ENCODE measurements at regions not wholly inside any gene's neighbourhood (a gene's known extent, or its start where the extent isn't known, plus 50 kb on each side); places are given as distances from the start of the nearest gene placed in this dataset.
"Not testable (repeated sequence)": the region's sequence is repeated elsewhere in the genome, so short reads cannot be mapped to it uniquely, and the experiment has no call there.

DNA sequence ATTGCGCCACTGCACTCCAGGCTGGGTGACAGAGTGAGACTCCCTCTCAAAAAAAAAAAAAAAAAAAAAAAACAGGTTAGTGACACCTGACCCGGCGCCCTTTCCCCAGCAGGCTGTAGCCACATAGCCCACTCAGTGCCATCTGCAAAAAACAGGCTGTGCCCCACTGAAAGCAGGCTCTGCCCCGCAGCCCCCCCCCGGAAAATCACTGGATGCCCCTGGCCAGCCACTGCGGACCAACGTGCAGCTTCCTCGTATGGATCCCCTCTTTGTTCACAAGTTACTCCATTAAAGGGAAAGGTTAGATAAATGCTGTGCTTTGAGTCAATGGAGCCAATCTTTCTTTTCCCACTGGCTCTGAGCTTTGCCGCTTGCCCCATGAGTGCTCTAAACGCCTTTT is 660.3 kb downstream of the TBC1D22A start:
- DNase-seq, result no peak

DNA sequence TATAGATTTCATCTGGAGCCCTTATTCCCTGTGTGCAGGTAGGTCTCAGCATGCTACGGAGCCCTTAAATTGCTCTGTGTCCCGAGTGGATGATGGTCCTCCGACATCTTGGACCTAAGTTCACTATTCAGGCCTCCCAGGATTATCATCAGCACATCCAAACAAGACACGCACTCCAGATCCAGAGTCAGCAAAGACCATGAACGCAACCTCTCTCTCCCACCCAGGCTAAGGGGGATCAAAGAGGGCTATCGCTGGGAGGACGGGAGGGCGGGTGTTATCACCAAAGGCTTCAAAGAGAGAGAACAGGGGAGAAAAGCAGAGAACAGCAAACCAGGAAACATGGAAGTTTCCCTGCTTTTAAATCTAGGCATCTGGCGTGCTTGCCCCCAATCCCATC is 659.4 kb downstream of the TBC1D22A start:
- no peak for DNase-seq

DNA sequence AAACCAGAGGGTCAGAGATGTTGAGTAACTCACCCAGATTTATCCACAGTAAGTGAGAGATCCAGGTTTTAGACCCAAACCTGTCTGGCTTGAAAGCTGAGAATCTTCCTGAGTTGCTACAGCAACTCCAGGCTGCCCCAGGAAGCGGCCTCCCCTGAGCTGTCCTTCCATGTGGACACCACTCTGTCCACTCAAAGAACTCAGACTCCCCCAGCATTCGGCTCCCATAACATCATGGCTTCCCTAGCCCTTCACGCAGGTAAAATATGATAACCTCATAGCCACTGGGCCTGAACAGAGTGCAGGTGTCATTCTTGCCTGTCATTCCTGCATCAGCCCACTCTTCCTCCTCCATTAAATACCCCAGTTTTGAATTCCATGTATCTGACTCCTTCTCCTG is 657.8 kb downstream of the TBC1D22A start:
- DNase-seq, result no peak

DNA sequence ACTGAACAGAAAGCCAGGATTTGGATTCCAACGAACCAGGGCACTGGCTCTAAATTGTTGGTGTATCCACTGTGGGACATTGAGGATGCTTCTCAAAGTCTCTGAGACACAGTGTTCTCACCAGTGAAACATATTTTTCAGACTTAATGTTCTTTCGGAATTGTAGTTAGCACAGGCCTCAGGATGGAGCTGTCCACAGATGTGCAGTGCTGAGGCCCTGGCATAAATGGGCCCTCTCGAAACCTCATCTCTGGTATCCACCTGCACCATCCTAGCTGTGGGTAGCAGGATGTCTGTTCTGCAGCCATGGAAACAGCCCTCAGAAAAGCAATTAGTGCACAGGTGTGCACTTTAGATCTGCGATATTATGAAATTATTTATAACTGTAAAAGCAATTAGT is 656.8 kb downstream of the TBC1D22A start:
- no peak for DNase-seq

DNA sequence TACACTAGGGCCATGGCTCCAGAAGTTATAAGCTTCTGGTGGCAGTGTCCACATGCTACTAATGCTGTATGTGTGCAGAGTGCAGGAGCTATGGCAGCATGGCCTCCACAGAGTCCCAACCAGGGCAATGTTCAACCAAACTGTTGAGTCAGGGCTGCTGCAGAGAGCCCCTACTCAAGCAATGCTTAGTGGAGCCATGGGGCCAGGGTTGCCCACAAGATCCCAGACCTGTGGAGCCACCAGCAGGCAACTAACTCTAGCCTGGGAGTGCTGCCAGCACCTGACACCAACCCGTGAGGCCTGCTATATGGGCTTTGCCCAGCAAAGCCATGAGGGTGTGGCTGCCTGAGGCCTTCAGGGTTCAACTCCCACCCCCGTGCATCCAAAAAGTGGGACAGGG is 655.2 kb downstream of the TBC1D22A start:
- DNase-seq, result no peak

DNA sequence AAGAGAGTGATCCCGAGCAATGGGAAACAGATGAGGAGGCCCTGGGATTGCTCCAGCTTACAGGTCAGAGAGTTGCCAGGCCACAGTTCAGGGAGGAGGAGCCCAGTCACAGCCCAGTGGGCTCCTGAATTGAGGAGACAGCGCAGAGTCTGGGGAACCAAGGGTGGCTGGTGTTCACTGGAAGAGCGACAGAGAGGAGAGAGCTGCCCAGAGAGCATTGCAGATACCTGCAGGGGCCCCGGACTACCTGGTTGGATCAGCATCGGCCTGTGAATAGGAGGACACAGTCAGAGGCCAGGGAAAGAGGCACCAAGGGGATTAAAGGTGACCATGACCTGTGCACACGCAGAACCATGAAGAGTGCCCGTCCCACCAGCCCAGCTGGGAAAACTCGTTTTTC is 648.6 kb downstream of the TBC1D22A start:
- no peak for DNase-seq

DNA sequence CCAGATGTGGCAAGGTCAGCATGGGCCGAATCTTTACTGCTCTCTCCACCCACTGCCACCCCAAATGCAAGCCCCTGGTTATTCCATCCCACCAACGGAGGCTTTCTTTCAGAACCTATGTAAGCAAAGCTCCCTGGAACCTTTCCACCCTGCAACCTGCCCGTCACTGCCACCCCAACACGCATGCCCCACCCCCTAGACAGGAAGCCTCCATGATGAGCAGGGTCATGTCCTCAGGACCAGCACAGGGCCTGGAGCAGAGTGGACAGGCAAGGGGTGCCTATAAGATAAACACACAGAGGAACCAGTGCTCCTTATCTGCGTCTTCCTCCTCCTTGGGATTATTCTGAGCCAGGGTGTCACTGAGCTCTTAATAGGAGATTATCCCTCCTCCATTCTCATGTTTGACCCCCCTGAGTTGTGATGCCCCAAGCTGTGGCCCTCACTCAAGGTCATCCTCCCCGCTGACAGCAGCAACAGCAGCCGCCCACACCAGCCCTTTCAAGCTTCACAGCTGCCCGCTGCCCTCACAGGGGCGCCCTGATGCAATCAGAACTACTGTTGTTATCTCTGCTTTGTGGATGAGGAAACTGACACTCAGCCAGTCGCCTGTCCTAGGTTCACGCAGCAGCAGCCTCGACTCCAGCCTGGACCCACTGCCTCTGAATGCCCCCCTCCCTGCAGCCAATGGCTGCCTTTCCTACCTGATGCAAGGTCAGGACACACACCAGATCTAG is 647.3 kb downstream of the TBC1D22A start:
- no peak for DNase-seq

DNA sequence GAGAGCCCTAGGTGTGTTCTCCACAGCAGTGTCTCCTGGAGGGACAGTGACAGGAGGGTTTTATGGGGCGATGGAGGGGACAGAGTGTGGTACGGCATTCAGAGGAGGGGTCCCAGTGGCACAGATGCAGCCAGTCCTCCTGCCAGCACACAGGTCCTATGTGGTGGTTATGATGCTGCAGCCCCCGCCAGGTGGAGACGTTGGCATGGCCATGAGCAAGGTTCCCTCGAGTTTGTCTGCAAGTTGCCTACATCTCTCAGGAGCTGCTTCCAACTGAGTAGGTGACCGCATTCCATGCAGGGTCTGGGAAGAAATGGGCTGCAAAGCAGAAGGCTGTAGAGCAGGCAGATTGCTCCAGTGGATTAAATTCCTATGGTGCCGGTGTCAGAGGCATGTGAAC is 646.0 kb downstream of the TBC1D22A start:
- DNase-seq, result no peak

DNA sequence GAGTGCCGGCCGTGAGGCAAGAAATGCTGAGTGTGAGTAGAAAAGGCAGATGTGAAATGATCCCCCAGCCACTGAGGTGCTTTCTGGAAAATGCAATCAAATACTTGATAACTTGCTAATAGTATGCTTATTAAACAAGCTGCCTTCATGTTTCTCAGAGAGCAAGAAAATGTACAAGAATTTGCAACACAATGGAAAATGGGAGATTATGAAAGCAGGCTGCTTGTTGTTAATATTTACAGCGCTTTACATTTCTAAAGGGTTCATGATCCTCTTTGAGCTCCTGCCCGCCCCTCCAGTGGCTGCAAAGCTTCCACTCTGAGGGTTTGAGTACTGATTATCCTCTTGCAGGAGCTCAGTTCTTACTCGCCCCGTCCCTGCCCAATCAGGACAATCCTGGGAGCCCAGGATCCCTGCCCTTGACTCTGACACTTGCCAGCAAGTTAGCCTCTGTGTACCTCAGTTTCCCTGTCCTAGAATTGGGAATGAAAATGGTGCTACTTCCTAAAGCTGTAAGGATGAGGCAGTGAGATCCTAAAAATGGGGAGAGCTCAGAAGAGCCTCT is 645.1 kb downstream of the TBC1D22A start:
- DNase-seq, result no peak

DNA sequence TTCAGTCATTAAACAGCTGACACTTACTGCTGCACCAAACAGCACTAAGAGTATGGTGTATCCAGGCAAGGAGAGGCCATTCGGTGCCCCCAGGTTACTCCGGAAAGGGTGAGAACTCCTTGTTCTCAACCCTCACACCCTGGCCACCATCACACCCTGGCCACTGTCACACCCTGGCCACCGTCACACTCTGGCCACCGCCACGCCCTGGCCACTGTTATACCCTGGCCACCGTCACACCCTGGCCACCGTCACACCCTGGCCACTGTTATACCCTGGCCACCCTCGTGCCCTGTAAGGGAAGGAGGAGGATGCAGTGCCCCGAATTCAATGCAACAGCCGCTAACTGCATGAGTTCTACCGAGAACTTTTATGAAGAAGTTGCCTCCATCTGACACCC is 644.4 kb downstream of the TBC1D22A start:
- DNase-seq, result no peak

DNA sequence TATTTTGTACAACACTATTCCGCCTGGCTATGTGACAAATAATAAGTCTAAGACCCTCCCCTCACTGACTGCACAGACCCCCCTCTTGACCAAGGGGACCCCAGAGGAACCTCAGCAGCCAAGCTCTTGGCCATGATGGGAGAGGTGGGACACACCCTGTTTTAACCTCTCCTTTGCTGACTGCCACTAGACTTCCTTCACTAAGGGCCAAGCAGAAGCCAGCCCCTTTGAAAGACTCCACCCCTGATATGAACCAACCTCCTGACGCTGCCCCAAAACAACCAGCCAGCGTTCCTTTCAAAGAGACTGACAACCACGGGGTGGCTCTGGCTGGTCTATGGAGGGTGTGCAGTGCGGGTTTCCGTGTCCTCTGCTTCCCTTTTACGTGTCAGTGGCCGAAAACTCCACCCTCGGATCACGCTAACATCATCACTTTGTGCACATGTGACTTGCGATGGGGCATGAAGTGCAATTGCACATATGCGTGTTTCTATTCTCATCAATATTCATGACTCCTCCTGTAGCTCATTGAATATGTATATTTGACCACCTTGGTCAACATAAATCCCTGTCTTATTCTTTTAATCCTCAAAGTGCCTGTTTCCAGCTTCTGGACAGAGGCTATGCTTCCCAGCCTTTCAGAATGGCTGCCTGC is 643.9 kb downstream of the TBC1D22A start:
- DNase-seq, result no peak

DNA sequence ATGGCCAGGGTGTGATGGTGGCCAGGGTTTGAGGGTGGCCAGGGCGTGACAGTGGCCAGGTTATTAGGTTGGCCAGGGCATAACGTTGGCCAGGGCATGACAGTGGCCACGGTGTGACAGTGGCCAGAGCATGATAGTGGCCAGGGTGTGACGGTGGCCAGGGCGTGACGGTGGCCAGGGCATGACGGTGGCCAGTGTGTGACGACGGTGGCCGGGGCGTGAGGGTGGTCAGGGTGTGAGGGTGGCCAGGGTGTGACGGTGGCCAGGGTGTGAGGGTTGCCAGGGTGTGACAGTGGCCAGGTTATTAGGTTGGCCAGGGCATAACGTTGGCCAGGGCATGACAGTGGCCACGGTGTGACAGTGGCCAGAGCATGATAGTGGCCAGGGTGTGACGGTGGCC is 642.8 kb downstream of the TBC1D22A start:
- DNase-seq, result not testable (repeated sequence)

DNA sequence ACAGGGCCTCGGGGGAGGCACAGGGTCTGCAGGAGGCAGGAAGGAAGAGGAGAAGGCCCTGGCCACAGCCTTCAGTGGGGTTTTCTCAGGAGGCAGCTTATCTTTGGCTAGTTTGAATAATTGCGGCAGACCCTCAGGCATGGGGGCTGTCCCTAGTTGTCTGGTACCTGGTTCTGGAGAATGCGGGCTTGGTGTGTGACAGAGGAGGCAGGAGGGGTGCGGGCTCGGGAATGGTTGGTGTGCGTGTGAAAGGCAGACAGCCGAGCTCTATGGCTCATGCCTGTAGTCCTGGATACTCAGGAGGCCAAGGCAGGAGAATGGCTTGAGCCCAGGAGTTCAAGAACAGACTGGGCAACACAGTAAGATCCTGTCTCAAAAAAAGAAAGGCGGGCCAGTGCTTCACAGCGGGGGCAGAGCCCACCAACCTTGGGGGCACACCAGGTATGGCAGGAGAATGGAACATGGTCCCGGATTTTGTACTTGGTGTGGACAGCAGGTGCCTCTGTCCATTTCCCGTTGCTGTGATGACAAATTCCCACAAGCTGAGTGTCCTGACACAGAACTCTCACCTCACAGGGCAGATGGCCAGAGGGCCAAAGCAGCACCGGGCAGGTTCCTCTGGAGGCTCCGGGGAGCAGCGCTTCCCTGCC is 640.6 kb downstream of the TBC1D22A start:
- no peak for DNase-seq

DNA sequence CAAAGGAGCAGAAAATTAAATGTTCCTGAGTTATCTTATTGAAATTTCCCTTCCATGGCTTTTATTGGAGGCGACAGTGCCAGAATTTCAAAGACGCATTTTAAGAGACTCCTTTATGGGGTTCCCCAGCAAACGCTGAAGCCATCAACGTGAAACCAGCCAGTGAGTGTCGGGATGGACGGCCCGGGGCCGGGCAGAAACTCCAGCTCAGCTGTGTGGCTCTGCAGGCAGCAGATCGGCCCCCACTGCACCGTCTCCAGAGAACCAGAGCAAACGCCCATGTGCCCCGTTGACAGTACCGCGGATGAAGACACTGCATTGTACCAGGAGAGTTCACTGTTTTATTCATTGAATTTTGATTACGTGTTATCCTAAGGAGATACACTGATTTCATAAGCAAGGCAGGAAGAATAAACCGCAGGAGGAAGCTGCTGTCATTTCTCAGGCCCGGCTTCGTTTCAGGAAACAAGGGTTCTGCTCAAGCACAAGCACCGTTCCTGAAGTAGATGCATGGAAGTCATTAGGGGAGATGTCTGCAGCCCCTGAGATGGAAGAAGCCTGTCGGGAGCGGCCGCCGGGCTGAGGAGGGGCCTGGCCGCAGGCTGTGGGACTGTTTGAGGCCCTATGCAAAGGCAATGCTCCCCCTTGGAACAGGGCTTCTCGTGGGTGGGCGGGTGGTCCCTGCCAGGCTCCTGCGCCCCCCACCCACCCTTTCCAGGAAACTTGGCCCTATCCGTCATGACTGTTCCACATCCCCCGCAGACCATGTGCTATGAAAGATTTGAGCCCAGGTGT is 639.7 kb downstream of the TBC1D22A start:
- no peak for DNase-seq

DNA sequence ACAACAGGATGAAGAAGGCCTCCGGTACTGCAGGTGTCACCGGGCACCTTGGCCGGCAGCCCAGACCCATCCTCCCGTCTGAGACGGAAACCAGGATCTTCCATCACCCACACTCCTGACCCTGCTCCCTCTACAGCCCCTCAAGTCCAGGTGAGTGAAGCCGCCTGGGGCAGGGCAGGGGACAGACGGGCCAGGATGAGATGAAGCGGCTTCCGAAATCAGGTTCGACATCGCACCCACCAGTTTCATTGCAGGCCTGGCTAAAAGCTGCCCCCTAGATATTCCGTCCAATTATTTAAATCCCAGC is 639.1 kb downstream of the TBC1D22A start:
- DNase-seq, result no peak

DNA sequence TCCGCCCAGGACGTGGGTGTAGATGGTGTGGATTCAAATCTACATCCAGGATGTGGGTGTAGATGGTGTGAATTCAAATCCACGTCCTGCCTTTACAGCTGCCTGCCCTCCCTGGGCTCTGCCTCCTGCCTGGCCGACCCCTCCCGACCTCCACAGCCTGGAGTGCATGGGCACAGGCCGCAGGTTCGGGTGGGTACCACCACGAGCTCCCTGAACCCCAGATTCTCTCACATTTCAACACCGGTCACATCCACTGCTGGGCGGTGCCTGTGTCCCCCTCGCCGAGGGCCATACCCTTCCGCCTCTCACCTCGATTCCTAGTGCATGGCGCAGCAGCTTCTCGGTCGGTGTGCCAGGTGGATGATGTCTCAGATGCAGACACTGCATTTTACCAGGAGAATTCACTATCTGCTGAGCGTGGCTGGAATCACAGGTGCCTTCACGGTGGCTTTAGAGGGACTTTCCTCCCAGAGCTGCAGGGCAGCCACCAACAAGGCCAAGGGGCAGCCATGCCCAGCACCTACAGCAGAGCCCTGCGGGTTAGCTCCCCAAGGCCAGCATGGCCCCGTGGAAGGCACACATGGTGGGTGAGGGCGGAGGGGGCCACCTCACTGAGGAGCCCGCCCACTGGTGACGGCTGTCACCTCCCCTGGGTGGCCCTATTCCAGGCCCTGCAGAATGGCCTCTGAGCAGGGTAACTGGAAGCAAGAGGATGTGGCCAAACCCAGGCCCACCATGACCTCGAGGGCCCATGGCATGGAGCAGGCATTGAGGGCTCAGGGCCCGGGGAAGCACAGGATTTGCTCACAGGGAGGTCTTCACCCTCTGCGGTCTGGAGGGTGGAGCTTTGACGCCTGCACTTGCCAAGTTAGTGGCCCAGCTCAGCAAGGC is 638.5 kb downstream of the TBC1D22A start:
- no peak for DNase-seq

DNA sequence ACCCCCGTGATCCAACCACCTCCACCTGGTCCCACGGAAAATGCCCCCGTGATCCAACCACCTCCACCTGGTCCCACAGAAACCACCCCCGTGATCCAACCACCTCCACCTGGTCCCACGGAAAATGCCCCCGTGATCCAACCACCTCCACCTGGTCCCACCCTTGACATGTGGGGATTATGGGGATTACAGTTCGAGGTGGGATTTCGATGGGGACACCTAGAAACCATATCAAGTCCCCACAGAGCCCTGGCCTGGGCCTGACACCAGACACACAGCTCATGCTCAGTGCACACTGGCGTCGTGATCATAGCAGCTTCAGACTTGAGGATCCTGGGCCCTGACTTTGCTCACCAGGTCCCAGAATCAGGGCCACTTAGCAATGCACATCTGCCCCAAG is 637.7 kb downstream of the TBC1D22A start:
- DNase-seq, result not testable (repeated sequence)

DNA sequence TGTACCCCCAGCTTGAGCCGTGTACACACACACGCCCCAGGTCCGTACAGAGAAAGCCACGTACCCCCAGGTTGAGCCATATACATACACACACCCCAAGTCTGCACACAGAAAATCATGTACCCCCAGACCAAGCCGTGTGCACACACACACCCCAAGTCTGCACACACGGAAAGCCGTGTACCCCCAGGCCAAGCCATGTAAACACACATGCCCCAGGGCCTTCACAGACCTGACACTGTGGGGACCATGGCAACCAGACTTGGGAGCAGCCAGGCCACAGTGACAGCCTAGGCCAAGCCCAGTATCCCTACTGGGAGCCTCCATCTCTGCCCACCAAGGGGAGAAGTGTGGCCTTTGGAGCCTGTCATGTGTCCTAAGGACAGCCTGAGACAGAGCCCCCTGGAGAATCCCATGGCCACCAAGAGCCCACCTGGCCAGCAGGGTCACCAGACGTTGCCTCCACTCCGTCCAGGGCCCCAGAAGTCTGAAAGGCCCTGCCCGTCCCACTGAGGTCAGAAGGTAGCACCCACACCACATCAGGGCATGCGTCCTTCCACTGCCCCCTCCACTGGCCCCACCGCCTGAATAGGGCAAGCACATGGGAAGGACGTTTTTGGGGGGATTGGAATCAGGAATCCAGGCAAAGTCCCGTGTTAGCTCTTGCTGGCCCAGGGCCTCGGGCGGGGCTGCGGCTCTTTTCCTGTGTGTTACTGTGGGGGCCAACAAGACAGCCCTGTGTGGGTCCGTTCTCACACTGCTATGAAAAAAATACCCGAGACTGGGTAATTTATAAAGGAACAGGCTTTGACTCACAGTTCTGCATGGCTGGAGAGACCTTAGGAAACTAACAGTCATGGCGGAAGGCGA is 636.7 kb downstream of the TBC1D22A start:
- DNase-seq, result no peak

DNA sequence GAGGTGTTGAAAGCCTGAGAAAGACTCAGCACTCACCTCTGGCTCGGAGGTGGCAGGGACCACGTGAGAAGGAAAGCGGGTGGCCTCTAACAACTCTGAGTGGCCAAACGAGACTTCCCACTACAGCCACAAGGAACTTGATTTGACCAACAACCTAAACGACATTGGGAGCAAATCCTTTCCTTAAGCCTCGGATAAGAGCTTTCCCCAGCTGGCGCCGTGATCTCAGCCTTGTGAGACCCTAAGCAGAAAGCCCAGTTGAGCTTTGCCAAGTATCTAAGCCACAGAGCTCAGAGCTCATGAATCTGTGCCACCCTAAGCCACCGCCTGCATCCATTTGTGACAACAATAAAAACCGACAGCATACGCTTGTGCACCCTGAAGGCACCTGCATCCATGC is 636.0 kb downstream of the TBC1D22A start:
- DNase-seq, result no peak

DNA sequence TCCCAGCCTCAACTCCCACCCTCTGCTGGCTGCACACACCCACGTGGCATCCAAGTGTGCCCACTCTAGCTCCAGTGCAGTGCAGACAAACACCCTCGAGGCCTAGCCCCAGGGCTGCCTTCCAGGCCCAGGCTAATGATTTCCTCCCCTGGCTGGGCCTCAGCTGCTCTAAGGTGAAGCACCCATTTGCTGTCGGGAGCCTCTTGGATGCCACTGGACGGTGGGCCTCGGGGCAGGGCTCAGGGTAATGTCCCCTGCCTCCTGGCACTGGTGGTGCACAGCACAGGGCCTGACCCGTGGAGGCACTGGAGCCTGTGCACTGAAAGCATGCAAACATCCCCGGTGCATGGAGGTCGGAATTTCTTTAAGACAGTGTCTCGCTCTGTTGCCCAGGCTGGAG is 635.2 kb downstream of the TBC1D22A start:
- DNase-seq, result no peak

DNA sequence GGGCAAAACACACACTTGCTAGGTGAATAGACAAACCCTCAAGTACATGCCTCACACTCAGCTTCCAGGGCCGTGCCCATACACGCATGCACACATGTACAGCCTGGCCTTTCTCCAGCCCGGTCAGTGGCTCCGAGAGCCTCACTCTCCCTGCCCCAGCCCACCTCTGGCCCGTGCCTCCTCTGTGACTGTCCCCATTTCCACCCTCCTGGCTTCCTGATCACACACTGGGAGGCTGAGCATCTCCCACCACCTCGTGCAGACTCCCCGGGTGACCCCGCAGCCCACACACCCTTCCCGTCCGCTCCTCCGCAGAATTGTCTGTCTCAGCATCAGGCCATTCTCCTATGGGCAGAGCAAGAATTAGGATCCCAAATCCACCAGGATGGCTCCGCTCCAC is 634.1 kb downstream of the TBC1D22A start:
- DNase-seq, result no peak

Data from 8988T (cell line).